ENCODE measurements at regions not wholly inside any gene's neighbourhood (a gene's known extent, or its start where the extent isn't known, plus 50 kb on each side); places are given as distances from the start of the nearest gene placed in this dataset.

GRCh38 chr5:30001826-30002225 lies 1191.7 kb upstream of the CDH6 start:
- TF ChIP-seq CTCF (IDR thresholded peaks at IDR 0.05; ENCODE audit: borderline replicate concordance, extremely low read depth, low read length, poor library complexity, severe bottlenecking) (no peak), EZH2 (IDR thresholded peaks at IDR 0.05; ENCODE audit: borderline replicate concordance, low read depth, low read length, severe bottlenecking) (no peak)

Data from DND-41 (cell line).